Keratinocyte (primary cell): ENCODE measurements at regions not wholly inside any gene's neighbourhood (a gene's known extent, or its start where the extent isn't known, plus 50 kb on each side); places are given as distances from the start of the nearest gene placed in this dataset.

ENCODE experiments used
- DNase-seq: peaks from one replicate; pipeline ENCODE4 v3.0.0-alpha.2; 2011; ENCODE audit warnings: low read depth, missing footprints, low spot score
- FAIRE-seq: peaks from 2 replicates; lab custom pipeline; 2011; peaks lifted over from hg19 to GRCh38; lab: Jason Lieb, UNC
- H2AFZ ChIP-seq: 2 replicates; pipeline ENCODE4 v1.6.0; 2012; ENCODE audit warnings: low read length, control low read depth, inconsistent platforms; ENCODE audit not compliant: control insufficient read depth
- H3K27ac ChIP-seq: 2 replicates; pipeline ENCODE4 v1.5.1; 2011; ENCODE audit warnings: low read length; ENCODE audit not compliant: control insufficient read depth, insufficient read depth
- H3K27me3 ChIP-seq: 3 replicates; pipeline ENCODE4 v1.6.0; 2011; ENCODE audit warnings: low read length; ENCODE audit not compliant: control insufficient read depth, insufficient read depth; ENCODE audit errors: extremely low read depth
- H3K36me3 ChIP-seq, 2 experiments: 2 replicates in 1 of 2; 3 replicates in 1 of 2; pipeline ENCODE4 v1.5.1; 2011; ENCODE audit warnings: low read length in 2 of 2, mild to moderate bottlenecking in 1 of 2; ENCODE audit not compliant: control insufficient read depth in 2 of 2, insufficient read depth in 2 of 2; ENCODE audit errors: extremely low read depth in 1 of 2
- H3K4me1 ChIP-seq: 3 replicates; pipeline ENCODE4 v1.5.1; 2011; ENCODE audit warnings: low read length; ENCODE audit not compliant: control insufficient read depth, insufficient read depth; ENCODE audit errors: extremely low read depth
- H3K4me2 ChIP-seq: 3 replicates; pipeline ENCODE4 v1.6.0; 2011; ENCODE audit warnings: low read depth, low read length; ENCODE audit not compliant: control insufficient read depth, insufficient read depth; ENCODE audit errors: extremely low read depth
- H3K4me3 ChIP-seq, 3 experiments: fragments of 200-600 bp in 1 of 3; sonication (generic) in 1 of 3; 2 replicates in 2 of 3; 3 replicates in 1 of 3; pipeline ENCODE4 v1.5.1; 2011 to 2016; ENCODE audit warnings: low read length in 3 of 3, mild to moderate bottlenecking in 3 of 3, control low read depth in 2 of 3, inconsistent platforms in 1 of 3, low read depth in 1 of 3, mixed read lengths in 1 of 3, mixed run types in 1 of 3, moderate library complexity in 1 of 3; ENCODE audit not compliant: control insufficient read depth in 2 of 3, insufficient read depth in 2 of 3; ENCODE audit errors: extremely low read depth in 1 of 3
- H3K79me2 ChIP-seq: 2 replicates; pipeline ENCODE4 v1.6.0; 2012; ENCODE audit warnings: low read length; ENCODE audit not compliant: control insufficient read depth, insufficient read depth
- H3K9ac ChIP-seq: 3 replicates; pipeline ENCODE4 v1.6.0; 2011; ENCODE audit warnings: low read length; ENCODE audit not compliant: control insufficient read depth, insufficient read depth; ENCODE audit errors: extremely low read depth
- H3K9me1 ChIP-seq: 3 replicates; pipeline ENCODE4 v1.6.0; 2011; ENCODE audit warnings: low read length; ENCODE audit not compliant: control insufficient read depth, insufficient read depth; ENCODE audit errors: extremely low read depth
- H3K9me3 ChIP-seq: 2 replicates; pipeline ENCODE4 v1.5.1; 2012; ENCODE audit warnings: low read depth, low read length; ENCODE audit not compliant: control insufficient read depth
- H4K20me1 ChIP-seq: 3 replicates; pipeline ENCODE4 v1.6.0; 2011; ENCODE audit warnings: low read length; ENCODE audit not compliant: control insufficient read depth, insufficient read depth; ENCODE audit errors: extremely low read depth
- EZH2 ChIP-seq: IDR thresholded peaks from one replicate; pipeline ENCODE4 v1.6.1; 2012; ENCODE audit warnings: inconsistent platforms, mild to moderate bottlenecking, low read length, moderate library complexity
- dilution Hi-C: fragments of 300-500 bp; cut with MboI; formaldehyde crosslinking; loops from one replicate; pipeline ENCODE4 v1.7.0; 2020; ENCODE audit warnings: low sequenced_read_pairs; ENCODE audit not compliant: extremely low pct_ligation_motif_present
- TF ChIP-seq, protein P1 (sequence below), 3 experiments: IDR thresholded peaks in 1 of 3; conservative IDR thresholded peaks in 1 of 3; optimal IDR thresholded peaks in 1 of 3; 2 replicates in 2 of 3; 3 replicates in 1 of 3; pipeline versions ENCODE3 to v1.5.1; 2011; ENCODE audit warnings: low read length in 3 of 3, mild to moderate bottlenecking in 3 of 3, moderate library complexity in 2 of 3, control low read depth in 1 of 3, inconsistent platforms in 1 of 3; ENCODE audit not compliant: insufficient read depth in 2 of 3; ENCODE audit errors: extremely low read depth in 1 of 3

DNA sequence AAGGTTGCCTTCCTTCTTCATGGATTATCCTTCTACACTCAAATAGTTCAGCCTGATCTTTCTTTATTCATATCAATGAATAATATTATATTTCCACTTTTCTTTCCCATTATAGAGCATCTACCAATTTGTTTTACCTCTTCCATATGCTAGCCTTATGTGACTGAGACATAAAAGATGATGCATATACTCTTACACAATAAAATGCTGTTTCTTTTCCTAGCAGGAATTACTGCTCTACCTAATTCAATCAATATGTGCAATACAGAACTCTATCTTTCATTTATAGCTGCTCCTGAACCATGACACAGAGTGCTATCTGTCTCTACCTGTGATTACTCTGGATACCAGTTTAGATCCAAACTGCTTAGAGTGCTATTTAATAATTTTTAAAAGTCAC is 2334.0 kb downstream of the PCDH7 start:
- Histone ChIP-seq H4K20me1 (no peaks in the 10 kb centered on the region), H3K9me1 (no peaks in the 10 kb centered on the region), H3K9ac (no peak overlapping the region), H3K36me3 (no peaks in the 10 kb centered on the region), H3K79me2 (no peaks in the 10 kb centered on the region), H2AFZ (no peak overlapping the region), H3K27me3 (no peaks in the 10 kb centered on the region), H3K27ac (no peak overlapping the region), H3K4me2 (no peak overlapping the region), H3K4me3 (no peak overlapping the region), H3K9me3 (no peaks in the 10 kb centered on the region), H3K4me1 (no peaks in the 10 kb centered on the region)
- no peak for FAIRE-seq
- DNase-seq = no peak
- TF ChIP-seq EZH2 = no peak
- TF ChIP-seq, protein P1, sequence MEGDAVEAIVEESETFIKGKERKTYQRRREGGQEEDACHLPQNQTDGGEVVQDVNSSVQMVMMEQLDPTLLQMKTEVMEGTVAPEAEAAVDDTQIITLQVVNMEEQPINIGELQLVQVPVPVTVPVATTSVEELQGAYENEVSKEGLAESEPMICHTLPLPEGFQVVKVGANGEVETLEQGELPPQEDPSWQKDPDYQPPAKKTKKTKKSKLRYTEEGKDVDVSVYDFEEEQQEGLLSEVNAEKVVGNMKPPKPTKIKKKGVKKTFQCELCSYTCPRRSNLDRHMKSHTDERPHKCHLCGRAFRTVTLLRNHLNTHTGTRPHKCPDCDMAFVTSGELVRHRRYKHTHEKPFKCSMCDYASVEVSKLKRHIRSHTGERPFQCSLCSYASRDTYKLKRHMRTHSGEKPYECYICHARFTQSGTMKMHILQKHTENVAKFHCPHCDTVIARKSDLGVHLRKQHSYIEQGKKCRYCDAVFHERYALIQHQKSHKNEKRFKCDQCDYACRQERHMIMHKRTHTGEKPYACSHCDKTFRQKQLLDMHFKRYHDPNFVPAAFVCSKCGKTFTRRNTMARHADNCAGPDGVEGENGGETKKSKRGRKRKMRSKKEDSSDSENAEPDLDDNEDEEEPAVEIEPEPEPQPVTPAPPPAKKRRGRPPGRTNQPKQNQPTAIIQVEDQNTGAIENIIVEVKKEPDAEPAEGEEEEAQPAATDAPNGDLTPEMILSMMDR (optimal IDR thresholded peaks at IDR 0.05 in 1 of 3, IDR thresholded peaks at IDR 0.05 in 1 of 3, conservative IDR thresholded peaks at IDR 0.05 in 1 of 3; ENCODE audit: extremely low read depth in 1 of 3, insufficient read depth in 2 of 3, low read length in 3 of 3) = no peak
- dilution Hi-C loops = no loop called here

DNA sequence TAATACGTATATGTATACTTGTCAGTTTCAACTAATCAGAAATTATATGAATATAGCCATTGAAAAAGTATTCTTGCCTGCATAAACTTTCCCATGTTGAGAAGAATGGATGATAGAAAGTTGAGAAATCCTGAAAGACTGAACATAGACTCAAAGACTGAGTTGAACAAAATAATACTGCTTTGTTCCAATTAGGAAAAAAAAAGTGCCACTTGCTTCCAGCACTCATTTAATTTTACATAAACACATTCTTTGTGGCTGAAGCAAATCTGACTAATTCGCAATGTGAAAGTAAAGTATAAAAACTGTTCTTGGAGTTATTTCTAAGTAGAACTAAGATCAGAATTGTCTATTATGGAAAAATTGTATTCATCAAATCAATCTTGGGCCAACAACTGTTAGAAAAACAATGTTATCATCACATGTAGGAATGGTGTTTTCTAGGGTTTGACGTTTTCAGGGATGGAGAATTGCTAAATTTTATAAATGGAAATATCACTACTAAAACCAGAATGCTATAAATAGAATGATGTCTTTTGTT is 2334.6 kb downstream of the PCDH7 start:
- H3K4me3 ChIP-seq = no peak overlapping the region
- H3K4me1 ChIP-seq = no peaks in the 10 kb centered on the region
- no peaks in the 10 kb centered on the region for H3K9me1 ChIP-seq
- FAIRE-seq (no peak), DNase-seq (no peak)
- H3K36me3 ChIP-seq = no peaks in the 10 kb centered on the region
- H3K27me3 ChIP-seq = no peaks in the 10 kb centered on the region
- dilution Hi-C loops = no loop called here
- H3K4me2 ChIP-seq = no peak overlapping the region
- H3K9me3 ChIP-seq = no peaks in the 10 kb centered on the region
- no peak overlapping the region for H2AFZ ChIP-seq
- H4K20me1 ChIP-seq = no peaks in the 10 kb centered on the region
- H3K9ac ChIP-seq = no peak overlapping the region
- TF ChIP-seq, protein P1 (optimal IDR thresholded peaks at IDR 0.05 in 1 of 3, IDR thresholded peaks at IDR 0.05 in 1 of 3, conservative IDR thresholded peaks at IDR 0.05 in 1 of 3; ENCODE audit: extremely low read depth in 1 of 3, insufficient read depth in 2 of 3, low read length in 3 of 3) = no peak
- no peak for TF ChIP-seq EZH2
- no peak overlapping the region for H3K27ac ChIP-seq
- H3K79me2 ChIP-seq = no peaks in the 10 kb centered on the region
